ENCODE measurements at regions not wholly inside any gene's neighbourhood (a gene's known extent, or its start where the extent isn't known, plus 50 kb on each side); places are given as distances from the start of the nearest gene placed in this dataset.

DNA sequence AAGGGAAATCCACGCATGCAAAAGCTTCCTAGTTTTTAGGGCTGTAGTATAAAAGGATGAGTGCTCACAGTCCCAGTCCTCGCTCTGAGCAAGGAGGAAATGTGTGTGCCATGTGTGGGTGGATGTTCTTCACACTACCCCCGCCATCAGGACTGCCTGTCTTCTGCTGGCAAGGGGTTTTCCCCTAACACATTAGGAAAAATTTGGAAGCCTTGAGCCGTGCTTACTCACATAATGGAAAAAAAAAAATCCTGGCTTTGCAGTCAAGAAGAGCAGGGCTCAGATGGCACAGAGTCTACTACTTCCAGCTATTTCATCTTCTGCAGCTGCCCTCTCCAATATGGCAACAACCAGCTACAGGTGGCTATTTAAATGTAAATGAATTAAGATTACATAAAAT, 363.1 kb downstream of the PLPP3 start:
- peaks cover 5 to 8% (median 5%) of the 10 kb centered on the region in 3 donors for H3K4me1 ChIP-seq
- H3K9me3 ChIP-seq = no peaks in the 10 kb centered on the region
- intact Hi-C loops (cut with DNase I) = no loop called here
- DNase-seq = no peak
- no peaks in the 10 kb centered on the region for H3K27me3 ChIP-seq
- H3K36me3 ChIP-seq = no peaks in the 10 kb centered on the region
- no peak overlapping the region for H3K4me3 ChIP-seq
- 20 to 24% methylated on average over 4 of the region's 4 CpGs for WGBS, 2 donors
- H3K27ac ChIP-seq = no peak overlapping the region
- TF ChIP-seq CTCF (IDR thresholded peaks at IDR 0.05) (no peak), POLR2A (IDR thresholded peaks at IDR 0.05) (no peak)

- Histone ChIP-seq H3K36me3 (no peaks in the 10 kb centered on the region), H3K4me1 (peaks cover 5 to 8% (median 5%) of the 10 kb centered on the region in 3 donors), H3K27me3 (no peaks in the 10 kb centered on the region), H3K27ac (no peak overlapping the region), H3K4me3 (no peak overlapping the region), H3K9me3 (no peaks in the 10 kb centered on the region)
- intact Hi-C loops (cut with DNase I) = no loop called here
- WGBS, 2 donors = 43 to 56% methylated on average over 4 of the region's 4 CpGs
- no peak for TF ChIP-seq POLR2A (IDR thresholded peaks at IDR 0.05)
- TF ChIP-seq CTCF (IDR thresholded peaks at IDR 0.05) = no peak
- DNase-seq = no peak
Measured at GRCh38 chr1:56215771-56216170, 363.6 kb downstream of the PLPP3 start.

GRCh38 chr1:56215086-56215485, 364.3 kb downstream of the PLPP3 start:
- peaks cover 5 to 8% (median 5%) of the 10 kb centered on the region in 3 donors for H3K4me1 ChIP-seq
- intact Hi-C loops (cut with DNase I) = no loop called here
- H3K27ac ChIP-seq = no peak overlapping the region
- H3K36me3 ChIP-seq = no peaks in the 10 kb centered on the region
- no peak overlapping the region for H3K4me3 ChIP-seq
- no peaks in the 10 kb centered on the region for H3K9me3 ChIP-seq
- 89 to 92% methylated on average over 3 of the region's 3 CpGs for WGBS, 2 donors
- DNase-seq = no peak
- H3K27me3 ChIP-seq = no peaks in the 10 kb centered on the region
- TF ChIP-seq POLR2A (IDR thresholded peaks at IDR 0.05) (no peak), CTCF (IDR thresholded peaks at IDR 0.05) (no peak)

DNA sequence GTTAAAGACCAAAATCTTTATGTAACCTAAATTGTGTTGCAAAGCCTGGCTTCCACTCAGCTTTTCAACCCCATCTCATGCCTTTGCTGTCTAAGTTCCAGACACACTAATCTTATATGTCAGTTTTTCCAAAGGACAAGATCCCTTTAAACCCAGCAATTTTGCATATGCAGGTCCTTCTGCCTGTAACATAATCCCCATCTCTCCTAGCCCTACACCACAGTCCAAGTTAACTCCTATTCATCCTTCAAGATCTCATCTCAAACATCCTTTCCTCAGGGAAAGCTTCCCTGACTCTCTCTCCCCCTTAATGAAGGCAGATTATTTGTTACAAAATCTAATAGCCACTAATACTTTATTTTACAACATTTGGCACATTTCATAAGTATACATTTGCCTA, 366.3 kb downstream of the PLPP3 start:
- intact Hi-C loops (cut with DNase I) = no loop called here
- H3K4me3 ChIP-seq = no peak overlapping the region
- H3K36me3 ChIP-seq = no peaks in the 10 kb centered on the region

DNA sequence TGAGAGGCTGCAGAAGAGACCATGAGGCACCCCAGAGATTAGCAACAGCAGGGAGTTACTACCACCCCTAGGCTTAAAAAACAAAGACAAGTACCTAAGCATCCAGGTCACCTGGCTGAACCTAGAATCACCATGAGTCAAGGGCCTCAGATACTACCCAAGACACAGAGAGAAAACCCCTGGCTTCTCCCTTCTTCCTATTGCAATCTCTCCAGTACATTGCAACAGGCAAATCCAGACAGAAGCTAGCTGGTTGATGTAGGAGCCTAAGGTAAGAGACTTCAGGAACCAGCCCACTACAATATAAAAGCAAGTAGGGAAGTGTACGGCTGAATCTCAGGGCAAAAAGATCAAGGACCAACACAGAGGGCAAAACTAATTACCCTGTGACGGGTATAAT, 367.2 kb downstream of the PLPP3 start:
- WGBS, 2 donors = 93 to 97% methylated on average over 2 of the region's 2 CpGs
- no peak overlapping the region for H3K27ac ChIP-seq
- DNase-seq = no peak
- peaks cover 0 to 5% (median 4%) of the 10 kb centered on the region in 3 donors for H3K9me3 ChIP-seq
- no peak for TF ChIP-seq CTCF (IDR thresholded peaks at IDR 0.05)
- no peak for TF ChIP-seq POLR2A (IDR thresholded peaks at IDR 0.05)
- H3K36me3 ChIP-seq = no peaks in the 10 kb centered on the region
- H3K4me1 ChIP-seq = peaks cover 5 to 8% (median 5%) of the 10 kb centered on the region in 3 donors
- intact Hi-C loops (cut with DNase I) = no loop called here
- no peak overlapping the region for H3K4me3 ChIP-seq
- no peaks in the 10 kb centered on the region for H3K27me3 ChIP-seq

More for the DNA sequence above, 366.3 kb downstream of the PLPP3 start:
- Histone ChIP-seq H3K4me1 (peaks cover 5 to 8% (median 5%) of the 10 kb centered on the region in 3 donors), H3K9me3 (no peaks in the 10 kb centered on the region), H3K27ac (no peak overlapping the region), H3K27me3 (no peaks in the 10 kb centered on the region)
- no peak for TF ChIP-seq CTCF (IDR thresholded peaks at IDR 0.05)
- TF ChIP-seq POLR2A (IDR thresholded peaks at IDR 0.05) = no peak
- no peak for DNase-seq
